GM18505 (cell line): ENCODE measurements at regions not wholly inside any gene's neighbourhood (a gene's known extent, or its start where the extent isn't known, plus 50 kb on each side); places are given as distances from the start of the nearest gene placed in this dataset.
"Not testable (repeated sequence)": the region's sequence is repeated elsewhere in the genome, so short reads cannot be mapped to it uniquely, and the experiment has no call there.

Experiments used
- ATAC-seq: cut with Tn5 transposase; IDR thresholded peaks from one replicate; pipeline ENCODE4 v1.9.1; 2021; ENCODE audit not compliant: unreplicated experiment
- POLR2A ChIP-seq: IDR thresholded peaks from 4 replicates; pipeline ENCODE4 v1.6.1; 2011; ENCODE audit warnings: borderline replicate concordance; ENCODE audit not compliant: insufficient read depth, insufficient read length; ENCODE audit errors: extremely low read depth

GRCh38 chr2:89850881-89851582, 1159.6 kb downstream of the RPIA start:
- no peak for ATAC-seq

GRCh38 chr2:89851583-89851905, 1160.1 kb downstream of the RPIA start:
- ATAC-seq, result no peak
- no peak for TF ChIP-seq POLR2A

More at GRCh38 chr2:89850881-89851582, 1159.6 kb downstream of the RPIA start:
- TF ChIP-seq POLR2A, result no peak

GRCh38 chr2:89853427-89853826, 1162.0 kb downstream of the RPIA start:
- ATAC-seq, result not testable (repeated sequence)

- ATAC-seq, result not testable (repeated sequence)
Observed at GRCh38 chr2:89855752-89856151, 1164.3 kb downstream of the RPIA start.

GRCh38 chr2:89856305-89856704, 1164.8 kb downstream of the RPIA start:
- ATAC-seq, result not testable (repeated sequence)

GRCh38 chr2:89862164-89862563, 1170.7 kb downstream of the RPIA start:
- not testable (repeated sequence) for ATAC-seq

- not testable (repeated sequence) for ATAC-seq
Observed at GRCh38 chr2:89863209-89863608, 1171.7 kb downstream of the RPIA start.

GRCh38 chr2:89874810-89875595, 1183.5 kb downstream of the RPIA start:
- not testable (repeated sequence) for ATAC-seq

GRCh38 chr2:89876445-89876844, 1185.0 kb downstream of the RPIA start:
- ATAC-seq, result not testable (repeated sequence)

GRCh38 chr2:89876878-89877277, 1185.4 kb downstream of the RPIA start:
- not testable (repeated sequence) for ATAC-seq

GRCh38 chr2:89882880-89883279, 1191.4 kb downstream of the RPIA start:
- not testable (repeated sequence) for ATAC-seq

- ATAC-seq, result not testable (repeated sequence)
Observed at GRCh38 chr2:89883624-89884023, 1192.2 kb downstream of the RPIA start.

GRCh38 chr2:89885071-89885470, 1193.6 kb downstream of the RPIA start:
- ATAC-seq, result not testable (repeated sequence)

- not testable (repeated sequence) for ATAC-seq
Observed at GRCh38 chr2:89888693-89889092, 1197.2 kb downstream of the RPIA start.

GRCh38 chr2:89890185-89890773, 1198.8 kb downstream of the RPIA start:
- ATAC-seq, result not testable (repeated sequence)

- not testable (repeated sequence) for ATAC-seq
Observed at GRCh38 chr2:89894988-89895387, 1203.5 kb downstream of the RPIA start.

- not testable (repeated sequence) for ATAC-seq
Observed at GRCh38 chr2:89895629-89896028, 1204.2 kb downstream of the RPIA start.

GRCh38 chr2:89927018-89927417, 1235.5 kb downstream of the RPIA start:
- not testable (repeated sequence) for ATAC-seq

GRCh38 chr2:89935436-89935835, 1244.0 kb downstream of the RPIA start:
- ATAC-seq, result not testable (repeated sequence)

GRCh38 chr2:89936011-89936410, 1244.5 kb downstream of the RPIA start:
- not testable (repeated sequence) for ATAC-seq

GRCh38 chr2:89936559-89936958, 1245.1 kb downstream of the RPIA start:
- not testable (repeated sequence) for ATAC-seq
